GM19395 (cell line): ENCODE measurements at regions not wholly inside any gene's neighbourhood (a gene's known extent, or its start where the extent isn't known, plus 50 kb on each side); places are given as distances from the start of the nearest gene placed in this dataset.

Source experiments
- ATAC-seq: cut with Tn5 transposase; IDR thresholded peaks from one replicate; pipeline ENCODE4 v1.9.1; 2021; ENCODE audit warnings: mild to moderate bottlenecking, moderate library complexity; ENCODE audit not compliant: unreplicated experiment

- ATAC-seq = no peak
Observed at GRCh38 chr9:2559192-2560152, 62.1 kb upstream of the VLDLR start.

- no peak for ATAC-seq
Observed at GRCh38 chr9:2560180-2560579, 61.4 kb upstream of the VLDLR start.

- ATAC-seq = no peak
Observed at GRCh38 chr9:2565676-2566340, 55.8 kb upstream of the VLDLR start.

GRCh38 chr9:2567922-2568321 lies 53.7 kb upstream of the VLDLR start:
- no peak for ATAC-seq

GRCh38 chr9:2568689-2569088 lies 52.9 kb upstream of the VLDLR start:
- ATAC-seq = no peak

- no peak for ATAC-seq
Observed at GRCh38 chr9:2570615-2571479, 50.7 kb upstream of the VLDLR start.
